C4-2B (cell line): ENCODE measurements at regions not wholly inside any gene's neighbourhood (a gene's known extent, or its start where the extent isn't known, plus 50 kb on each side); places are given as distances from the start of the nearest gene placed in this dataset.
"Not testable (repeated sequence)": the region's sequence is repeated elsewhere in the genome, so short reads cannot be mapped to it uniquely, and the experiment has no call there.

Experiments used
- H3K27ac ChIP-seq: fragments of 450-650 bp; 2 replicates; pipeline ENCODE4 v1.5.1; 2017
- CTCF ChIP-seq: fragments of 450-650 bp; conservative IDR thresholded peaks from 2 replicates; pipeline ENCODE4 v1.5.1; 2017; ENCODE audit warnings: mild to moderate bottlenecking
- ZFX ChIP-seq: fragments of 450-650 bp; IDR thresholded peaks from 2 replicates; pipeline ENCODE4 v1.6.1; 2017

- H3K27ac ChIP-seq: no peak overlapping the region
- TF ChIP-seq CTCF: no peak
Observed at GRCh38 chr2:234399451-234400246, 97.2 kb downstream of the ARL4C start.

- TF ChIP-seq ZFX (no peak), CTCF (no peak)
- no peak overlapping the region for H3K27ac ChIP-seq
Observed at GRCh38 chr2:234398531-234398930, 98.3 kb downstream of the ARL4C start.

GRCh38 chr2:234395891-234396420 lies 100.9 kb downstream of the ARL4C start:
- H3K27ac ChIP-seq: no peak overlapping the region
- no peak for TF ChIP-seq ZFX
- TF ChIP-seq CTCF: no peak

- H3K27ac ChIP-seq: no peak overlapping the region
- no peak for TF ChIP-seq CTCF
Observed at GRCh38 chr2:234394450-234394849, 102.4 kb downstream of the ARL4C start.

- TF ChIP-seq ZFX (no peak), CTCF (no peak)
- H3K27ac ChIP-seq: no peak overlapping the region
Observed at GRCh38 chr2:234393354-234393753, 103.5 kb downstream of the ARL4C start.

GRCh38 chr2:234392041-234392615 lies 104.8 kb downstream of the ARL4C start:
- TF ChIP-seq CTCF: no peak
- TF ChIP-seq ZFX: no peak
- H3K27ac ChIP-seq: no peak overlapping the region

GRCh38 chr2:234391625-234392024 lies 105.3 kb downstream of the ARL4C start:
- TF ChIP-seq CTCF: no peak
- TF ChIP-seq ZFX: no peak
- H3K27ac ChIP-seq: no peak overlapping the region

- H3K27ac ChIP-seq: not testable (repeated sequence)
Observed at GRCh38 chr2:234389661-234390060, 107.2 kb downstream of the ARL4C start.
